H9 (cell line): ENCODE measurements at regions not wholly inside any gene's neighbourhood (a gene's known extent, or its start where the extent isn't known, plus 50 kb on each side); places are given as distances from the start of the nearest gene placed in this dataset.

Experiments used
- DNase-seq: peaks from one replicate; pipeline ENCODE4 v3.0.0-alpha.2; 2017
- H2AFZ ChIP-seq: one replicate; pipeline ENCODE4 v1.6.1; 2013; ENCODE audit warnings: mild to moderate bottlenecking, low read length, control low read depth, moderate library complexity
- H2AK5ac ChIP-seq: 2 replicates; pipeline ENCODE4 v1.6.1; 2013; ENCODE audit warnings: low read length, control low read depth, mixed read lengths; ENCODE audit not compliant: insufficient read length
- H2BK120ac ChIP-seq: one replicate; pipeline ENCODE4 v1.6.1; 2013; ENCODE audit warnings: low read depth, mild to moderate bottlenecking, low read length, control low read depth, inconsistent platforms; ENCODE audit not compliant: poor library complexity, severe bottlenecking
- H2BK12ac ChIP-seq: 2 replicates; pipeline ENCODE4 v1.6.1; 2013; ENCODE audit warnings: low read length, control low read depth, mixed read lengths, low read depth; ENCODE audit not compliant: insufficient read length
- H2BK15ac ChIP-seq: 2 replicates; pipeline ENCODE4 v1.6.1; 2013; ENCODE audit warnings: low read depth, low read length, control low read depth
- H2BK20ac ChIP-seq: one replicate; pipeline ENCODE4 v1.6.1; 2013; ENCODE audit warnings: low read depth, mild to moderate bottlenecking, low read length, control low read depth, inconsistent platforms; ENCODE audit not compliant: poor library complexity, severe bottlenecking
- H2BK5ac ChIP-seq: 2 replicates; pipeline ENCODE4 v1.6.1; 2013; ENCODE audit warnings: low read length, control low read depth, mixed read lengths; ENCODE audit not compliant: insufficient read length
- H3K14ac ChIP-seq: 2 replicates; pipeline ENCODE4 v1.6.1; 2013; ENCODE audit warnings: low read length, control low read depth; ENCODE audit not compliant: insufficient read depth
- H3K18ac ChIP-seq: 2 replicates; pipeline ENCODE4 v1.6.1; 2013; ENCODE audit warnings: low read depth, mild to moderate bottlenecking, mixed read lengths, low read length, control low read depth; ENCODE audit not compliant: insufficient read length
- H3K23ac ChIP-seq: 2 replicates; pipeline ENCODE4 v1.6.1; 2013; ENCODE audit warnings: low read length, control low read depth, mixed read lengths, low read depth; ENCODE audit not compliant: insufficient read length
- H3K23me2 ChIP-seq: 2 replicates; pipeline ENCODE4 v1.6.1; 2013; ENCODE audit warnings: low read depth, mild to moderate bottlenecking, mixed read lengths, low read length, control low read depth; ENCODE audit not compliant: insufficient read length, poor library complexity, severe bottlenecking
- H3K27ac ChIP-seq: 2 replicates; pipeline ENCODE4 v1.5.1; 2013; ENCODE audit warnings: low read length, control low read depth, mixed read lengths, low read depth; ENCODE audit not compliant: insufficient read length
- H3K27me3 ChIP-seq: 2 replicates; pipeline ENCODE4 v1.6.1; 2013; ENCODE audit warnings: low read length, control low read depth, inconsistent platforms; ENCODE audit not compliant: insufficient read depth
- H3K4ac ChIP-seq: 2 replicates; pipeline ENCODE4 v1.6.1; 2013; ENCODE audit warnings: low read depth, mild to moderate bottlenecking, control low read depth, inconsistent platforms, low read length, moderate library complexity
- H3K4me1 ChIP-seq: 2 replicates; pipeline ENCODE4 v1.6.1; 2013; ENCODE audit warnings: low read length, control low read depth, inconsistent platforms; ENCODE audit not compliant: insufficient read depth
- H3K4me2 ChIP-seq: 2 replicates; pipeline ENCODE4 v1.6.1; 2013; ENCODE audit warnings: low read length, control low read depth, mixed read lengths; ENCODE audit not compliant: insufficient read length, insufficient read depth
- H3K56ac ChIP-seq: 2 replicates; pipeline ENCODE4 v1.6.1; 2013; ENCODE audit warnings: low read depth, mild to moderate bottlenecking, mixed read lengths, low read length, control low read depth; ENCODE audit not compliant: insufficient read length
- H3K79me1 ChIP-seq: 2 replicates; pipeline ENCODE4 v1.6.1; 2013; ENCODE audit warnings: low read depth, mild to moderate bottlenecking, moderate library complexity, low read length, control low read depth, inconsistent platforms; ENCODE audit not compliant: insufficient read depth, poor library complexity, severe bottlenecking
- H3K79me2 ChIP-seq: 2 replicates; pipeline ENCODE4 v1.6.1; 2013; ENCODE audit warnings: low read length, control low read depth, inconsistent platforms; ENCODE audit not compliant: insufficient read depth
- H3K9ac ChIP-seq: 2 replicates; pipeline ENCODE4 v1.6.1; 2013; ENCODE audit warnings: low read length, control low read depth, mixed read lengths; ENCODE audit not compliant: insufficient read length; ENCODE audit errors: extremely low read depth
- H3K9me3 ChIP-seq: one replicate; pipeline ENCODE4 v1.6.1; 2013; ENCODE audit warnings: low read depth, low read length, inconsistent platforms; ENCODE audit not compliant: control insufficient read depth
- H3T11ph ChIP-seq: one replicate; pipeline ENCODE4 v1.6.1; 2013; ENCODE audit warnings: mild to moderate bottlenecking, low read length, control low read depth, inconsistent platforms
- H4K20me1 ChIP-seq: one replicate; pipeline ENCODE4 v1.6.1; 2013; ENCODE audit not compliant: control insufficient read depth, insufficient read length, insufficient read depth
- H4K5ac ChIP-seq: 2 replicates; pipeline ENCODE4 v1.6.1; 2013; ENCODE audit warnings: low read depth, mild to moderate bottlenecking, mixed read lengths, low read length, control low read depth; ENCODE audit not compliant: insufficient read length
- H4K8ac ChIP-seq: replicated peaks from 2 replicates; pipeline ENCODE4 v1.6.1; 2013; ENCODE audit warnings: low read length, control low read depth, mixed read lengths, low read depth; ENCODE audit not compliant: insufficient read length
- H4K91ac ChIP-seq: 2 replicates; pipeline ENCODE4 v1.6.1; 2013; ENCODE audit warnings: low read depth, mild to moderate bottlenecking, moderate library complexity, mixed read lengths, low read length, control low read depth; ENCODE audit not compliant: insufficient read length
- H3K27ac Mint-ChIP-seq, 3 experiments: 2 replicates in 2 of 3; 3 replicates in 1 of 3; pipeline ENCODE4 v1.8.0; 2020 to 2021; ENCODE audit warnings: mixed read lengths in 3 of 3, mild to moderate bottlenecking in 1 of 3, moderate library complexity in 1 of 3
- H3K27me3 Mint-ChIP-seq: 2 replicates; pipeline ENCODE4 v1.8.0; 2021; ENCODE audit warnings: low read depth, mild to moderate bottlenecking, moderate library complexity, mixed read lengths
- H3K36me3 Mint-ChIP-seq, 3 experiments: 2 replicates in 2 of 3; 3 replicates in 1 of 3; pipeline ENCODE4 v1.8.0; 2020 to 2021; ENCODE audit warnings: low read depth in 3 of 3, mixed read lengths in 3 of 3; ENCODE audit not compliant: insufficient read depth in 1 of 3
- H3K4me1 Mint-ChIP-seq, 2 experiments: 2 replicates each; pipeline ENCODE4 v1.8.0; 2020; ENCODE audit warnings: mixed read lengths in 2 of 2
- H3K4me3 Mint-ChIP-seq, 2 experiments: 2 replicates in 1 of 2; 3 replicates in 1 of 2; pipeline ENCODE4 v1.8.0; 2020 to 2021; ENCODE audit warnings: mild to moderate bottlenecking in 2 of 2, mixed read lengths in 2 of 2, moderate library complexity in 1 of 2
- H3K9me3 Mint-ChIP-seq, 2 experiments: 2 replicates in 1 of 2; 3 replicates in 1 of 2; pipeline ENCODE4 v1.8.0; 2020; ENCODE audit warnings: mild to moderate bottlenecking in 2 of 2, mixed read lengths in 2 of 2, moderate library complexity in 1 of 2
- CTCF ChIP-seq: fragments of 200-600 bp; sonication (generic); conservative IDR thresholded peaks from 3 replicates; pipeline ENCODE4 v1.8.0; 2021; ENCODE audit warnings: antibody characterized with exemption, mild to moderate bottlenecking
- whole genome bisulfite sequencing: extraction: QIAGEN DNeasy Blood & Tissue Kit; methylation state at CpG from one replicate; pipeline ENCODE4 v1.1.7; 2013; ENCODE audit warnings: missing lambda C conversion rate, low lambda C conversion rate, mixed read lengths; ENCODE audit not compliant: insufficient read length; ENCODE audit errors: extremely low coverage; 5-methylcytosine and 5-hydroxymethylcytosine counted together

- Histone ChIP-seq H3K18ac (no peak overlapping the region), H4K91ac (no peak overlapping the region), H4K8ac (no peak overlapping the region), H3K4me1 (no peaks in the 10 kb centered on the region), H3K27ac (no peak overlapping the region), H3K56ac (no peak overlapping the region), H2BK20ac (no peak overlapping the region), H3K14ac (no peak overlapping the region), H4K5ac (no peak overlapping the region), H2BK5ac (no peak overlapping the region), H4K20me1 (no peaks in the 10 kb centered on the region), H3K9me3 (no peaks in the 10 kb centered on the region), H2AFZ (no peak overlapping the region), H2BK12ac (no peak overlapping the region), H2BK120ac (no peak overlapping the region), H2AK5ac (no peak overlapping the region), H3K79me1 (no peaks in the 10 kb centered on the region), H3K4ac (no peak overlapping the region), H3T11ph (no peak overlapping the region), H3K9ac (no peak overlapping the region), H3K4me2 (no peak overlapping the region), H3K23ac (no peak overlapping the region), H3K79me2 (no peaks in the 10 kb centered on the region), H3K23me2 (no peaks in the 10 kb centered on the region), H2BK15ac (no peak overlapping the region), H3K27me3 (no peaks in the 10 kb centered on the region)
- no peaks in the 10 kb centered on the region for H3K36me3 Mint-ChIP-seq
- no peaks in the 10 kb centered on the region for H3K9me3 Mint-ChIP-seq
- H3K27me3 Mint-ChIP-seq: no peaks in the 10 kb centered on the region; the same call in none of the 2 replicates
- no peak for DNase-seq
- TF ChIP-seq CTCF: no peak
- no peak overlapping the region for H3K4me3 Mint-ChIP-seq
- WGBS: no CpG with 5 or more reads among the region's 5 CpGs
- H3K4me1 Mint-ChIP-seq: peaks cover 6 to 8% of the 10 kb centered on the region in 2 experiments; a peak in 2 of 4 replicates
- H3K27ac Mint-ChIP-seq: no peak overlapping the region
Measured at GRCh38 chr18:25817546-25818237, 272.7 kb downstream of the SS18 start.
